ENCODE measurements at regions not wholly inside any gene's neighbourhood (a gene's known extent, or its start where the extent isn't known, plus 50 kb on each side); places are given as distances from the start of the nearest gene placed in this dataset.

GRCh38 chr1:232558954-232559353, 71.0 kb downstream of the SIPA1L2 start:
- no peak overlapping the region for H3K4me2 ChIP-seq (ENCODE audit: low read length)

GRCh38 chr1:232557502-232558191, 72.3 kb downstream of the SIPA1L2 start:
- H3K27ac ChIP-seq (ENCODE audit: low read depth, low read length): no peak overlapping the region
- no peak overlapping the region for H3K4me3 ChIP-seq (ENCODE audit: low read length)
- H3K36me3 ChIP-seq (ENCODE audit: control insufficient read depth, low read length): no peaks in the 10 kb centered on the region
- no peaks in the 10 kb centered on the region for H3F3A ChIP-seq (ENCODE audit: control insufficient read depth, insufficient read depth)
- H3K4me1 ChIP-seq (ENCODE audit: control insufficient read depth, low read length): no peaks in the 10 kb centered on the region
- no peak overlapping the region for H3K4me2 ChIP-seq (ENCODE audit: low read length)
- H3K9me2 ChIP-seq (replicated peaks; ENCODE audit: control insufficient read depth, low read length): no peaks in the 10 kb centered on the region
- no peaks in the 10 kb centered on the region for H3K79me2 ChIP-seq (ENCODE audit: control insufficient read depth, low read length)
- no peaks in the 10 kb centered on the region for H3K27me3 ChIP-seq (ENCODE audit: control insufficient read depth, low read length)
- H3K9me3 ChIP-seq (ENCODE audit: control insufficient read depth, insufficient read depth, low read length): no peaks in the 10 kb centered on the region
- H4K20me1 ChIP-seq (ENCODE audit: control insufficient read depth, insufficient read depth, low read depth, low read length): no peaks in the 10 kb centered on the region
- TF ChIP-seq EZH2phosphoT487 (IDR thresholded peaks at IDR 0.05; ENCODE audit: borderline replicate concordance, low read length) (no peak), CTCF (IDR thresholded peaks at IDR 0.05; ENCODE audit: low read depth, low read length, poor library complexity, severe bottlenecking) (no peak)

More at GRCh38 chr1:232558954-232559353, 71.0 kb downstream of the SIPA1L2 start:
- no peaks in the 10 kb centered on the region for H3F3A ChIP-seq (ENCODE audit: control insufficient read depth, insufficient read depth)
- H3K36me3 ChIP-seq (ENCODE audit: control insufficient read depth, low read length): no peaks in the 10 kb centered on the region
- no peak overlapping the region for H3K27ac ChIP-seq (ENCODE audit: low read depth, low read length)
- H3K9me3 ChIP-seq (ENCODE audit: control insufficient read depth, insufficient read depth, low read length): no peaks in the 10 kb centered on the region
- H3K79me2 ChIP-seq (ENCODE audit: control insufficient read depth, low read length): no peaks in the 10 kb centered on the region
- no peaks in the 10 kb centered on the region for H3K9me2 ChIP-seq (replicated peaks; ENCODE audit: control insufficient read depth, low read length)
- H3K4me3 ChIP-seq (ENCODE audit: low read length): no peak overlapping the region
- TF ChIP-seq CTCF (IDR thresholded peaks at IDR 0.05; ENCODE audit: low read depth, low read length, poor library complexity, severe bottlenecking) (no peak), EZH2phosphoT487 (IDR thresholded peaks at IDR 0.05; ENCODE audit: borderline replicate concordance, low read length) (no peak)
- no peaks in the 10 kb centered on the region for H4K20me1 ChIP-seq (ENCODE audit: control insufficient read depth, insufficient read depth, low read depth, low read length)
- no peaks in the 10 kb centered on the region for H3K4me1 ChIP-seq (ENCODE audit: control insufficient read depth, low read length)
- H3K27me3 ChIP-seq (ENCODE audit: control insufficient read depth, low read length): no peaks in the 10 kb centered on the region

- Histone ChIP-seq H4K20me1 (ENCODE audit: control insufficient read depth, insufficient read depth, low read depth, low read length) (no peaks in the 10 kb centered on the region), H3K27me3 (ENCODE audit: control insufficient read depth, low read length) (no peaks in the 10 kb centered on the region), H3K79me2 (ENCODE audit: control insufficient read depth, low read length) (no peaks in the 10 kb centered on the region), H3K9me2 (replicated peaks; ENCODE audit: control insufficient read depth, low read length) (no peaks in the 10 kb centered on the region), H3K9me3 (ENCODE audit: control insufficient read depth, insufficient read depth, low read length) (no peaks in the 10 kb centered on the region), H3F3A (ENCODE audit: control insufficient read depth, insufficient read depth) (no peaks in the 10 kb centered on the region), H3K27ac (ENCODE audit: low read depth, low read length) (no peak overlapping the region), H3K4me1 (ENCODE audit: control insufficient read depth, low read length) (no peaks in the 10 kb centered on the region), H3K4me3 (ENCODE audit: low read length) (no peak overlapping the region), H3K36me3 (ENCODE audit: control insufficient read depth, low read length) (no peaks in the 10 kb centered on the region), H3K4me2 (ENCODE audit: low read length) (no peak overlapping the region)
- TF ChIP-seq EZH2phosphoT487 (IDR thresholded peaks at IDR 0.05; ENCODE audit: borderline replicate concordance, low read length) (no peak), CTCF (IDR thresholded peaks at IDR 0.05; ENCODE audit: low read depth, low read length, poor library complexity, severe bottlenecking) (no peak)
Measured at GRCh38 chr1:232557096-232557495, 72.8 kb downstream of the SIPA1L2 start.

All from DOHH2 (cell line).